ENCODE measurements at regions not wholly inside any gene's neighbourhood (a gene's known extent, or its start where the extent isn't known, plus 50 kb on each side); places are given as distances from the start of the nearest gene placed in this dataset.

- Mint-ChIP-seq H3K9me3 (peaks cover 5% of the 10 kb centered on the region), H3K36me3 (ENCODE audit: low read depth) (peaks cover 3% of the 10 kb centered on the region), H3K27ac (ENCODE audit: unreplicated experiment) (no peak overlapping the region), H3K4me3 (no peak overlapping the region), H3K4me1 (peaks cover 14% of the 10 kb centered on the region), H3K27me3 (ENCODE audit: low read depth) (no peaks in the 10 kb centered on the region)
- peak; percentile 26 for TF ChIP-seq CTCF (conservative IDR thresholded peaks at IDR 0.05)
- DNase-seq (ENCODE audit: low read depth, low spot score), result no peak
Observed at GRCh38 chr1:229710746-229711145, 84.7 kb downstream of the URB2 start.

GRCh38 chr1:229714306-229714705 lies 88.3 kb downstream of the URB2 start:
- peaks cover 10% of the 10 kb centered on the region for H3K4me1 Mint-ChIP-seq
- H3K27me3 Mint-ChIP-seq (ENCODE audit: low read depth), result no peaks in the 10 kb centered on the region
- no peak overlapping the region for H3K27ac Mint-ChIP-seq (ENCODE audit: unreplicated experiment)
- DNase-seq (ENCODE audit: low read depth, low spot score), result no peak
- TF ChIP-seq CTCF (conservative IDR thresholded peaks at IDR 0.05), result no peak
- H3K9me3 Mint-ChIP-seq, result peaks cover 2% of the 10 kb centered on the region
- no peaks in the 10 kb centered on the region for H3K36me3 Mint-ChIP-seq (ENCODE audit: low read depth)
- no peak overlapping the region for H3K4me3 Mint-ChIP-seq

GRCh38 chr1:229714964-229715603 lies 89.0 kb downstream of the URB2 start:
- no peaks in the 10 kb centered on the region for H3K36me3 Mint-ChIP-seq (ENCODE audit: low read depth)

GRCh38 chr1:229716069-229716468 lies 90.0 kb downstream of the URB2 start:
- Mint-ChIP-seq H3K36me3 (ENCODE audit: low read depth) (no peaks in the 10 kb centered on the region), H3K9me3 (peaks cover 5% of the 10 kb centered on the region), H3K4me1 (peaks cover 4% of the 10 kb centered on the region), H3K27ac (ENCODE audit: unreplicated experiment) (no peak overlapping the region), H3K4me3 (no peak overlapping the region), H3K27me3 (ENCODE audit: low read depth) (no peaks in the 10 kb centered on the region)
- DNase-seq (ENCODE audit: low read depth, low spot score), result no peak
- no peak for TF ChIP-seq CTCF (conservative IDR thresholded peaks at IDR 0.05)

More at GRCh38 chr1:229714964-229715603, 89.0 kb downstream of the URB2 start:
- Mint-ChIP-seq H3K4me1 (peaks cover 10% of the 10 kb centered on the region), H3K4me3 (no peak overlapping the region), H3K27ac (ENCODE audit: unreplicated experiment) (no peak overlapping the region), H3K9me3 (peaks cover 5% of the 10 kb centered on the region), H3K27me3 (ENCODE audit: low read depth) (no peaks in the 10 kb centered on the region)
- TF ChIP-seq CTCF (conservative IDR thresholded peaks at IDR 0.05), result peak; percentile 23
- no peak for DNase-seq (ENCODE audit: low read depth, low spot score)

- Mint-ChIP-seq H3K4me1 (peaks cover 4% of the 10 kb centered on the region), H3K27me3 (ENCODE audit: low read depth) (peaks cover 2% of the 10 kb centered on the region)
- no peak for DNase-seq (ENCODE audit: low read depth, low spot score)
Observed at GRCh38 chr1:229716704-229717103, 90.7 kb downstream of the URB2 start.

More at GRCh38 chr1:229716704-229717103, 90.7 kb downstream of the URB2 start:
- peaks cover 7% of the 10 kb centered on the region for H3K9me3 Mint-ChIP-seq
- H3K36me3 Mint-ChIP-seq (ENCODE audit: low read depth), result peaks cover 3% of the 10 kb centered on the region
- no peak overlapping the region for H3K27ac Mint-ChIP-seq (ENCODE audit: unreplicated experiment)
- no peak overlapping the region for H3K4me3 Mint-ChIP-seq
- TF ChIP-seq CTCF (conservative IDR thresholded peaks at IDR 0.05), result no peak

Measured in neural crest cell (in vitro differentiated cells).